Right forelimb (tissue), 1 donor: ENCODE measurements at regions not wholly inside any gene's neighbourhood (a gene's known extent, or its start where the extent isn't known, plus 50 kb on each side); places are given as distances from the start of the nearest gene placed in this dataset.
"Not testable (repeated sequence)": the region's sequence is repeated elsewhere in the genome, so short reads cannot be mapped to it uniquely, and the experiment has no call there.

Experiments used
- DNase-seq: peaks from one replicate; pipeline ENCODE4 v3.0.0-alpha.2; 2018

DNA sequence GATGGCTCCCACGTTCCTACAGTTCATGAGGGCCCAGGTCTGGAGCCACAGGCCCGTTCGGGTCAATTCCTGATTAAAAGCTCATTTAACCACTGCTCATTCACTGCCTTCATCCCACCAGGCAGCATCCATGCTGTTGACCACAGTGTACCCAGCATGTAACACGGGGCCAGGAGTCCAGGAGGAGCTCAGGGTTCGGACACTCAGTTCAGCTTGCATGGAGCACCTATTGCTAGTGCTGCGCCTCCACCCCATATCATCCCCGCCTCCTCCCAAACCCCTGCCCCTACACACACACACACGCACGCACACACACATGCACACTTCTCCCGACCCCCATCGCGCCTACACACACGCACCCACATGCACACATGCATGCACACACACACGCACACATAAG, 72.9 kb upstream of the SNTG2 start:
- DNase-seq = no peak

DNA sequence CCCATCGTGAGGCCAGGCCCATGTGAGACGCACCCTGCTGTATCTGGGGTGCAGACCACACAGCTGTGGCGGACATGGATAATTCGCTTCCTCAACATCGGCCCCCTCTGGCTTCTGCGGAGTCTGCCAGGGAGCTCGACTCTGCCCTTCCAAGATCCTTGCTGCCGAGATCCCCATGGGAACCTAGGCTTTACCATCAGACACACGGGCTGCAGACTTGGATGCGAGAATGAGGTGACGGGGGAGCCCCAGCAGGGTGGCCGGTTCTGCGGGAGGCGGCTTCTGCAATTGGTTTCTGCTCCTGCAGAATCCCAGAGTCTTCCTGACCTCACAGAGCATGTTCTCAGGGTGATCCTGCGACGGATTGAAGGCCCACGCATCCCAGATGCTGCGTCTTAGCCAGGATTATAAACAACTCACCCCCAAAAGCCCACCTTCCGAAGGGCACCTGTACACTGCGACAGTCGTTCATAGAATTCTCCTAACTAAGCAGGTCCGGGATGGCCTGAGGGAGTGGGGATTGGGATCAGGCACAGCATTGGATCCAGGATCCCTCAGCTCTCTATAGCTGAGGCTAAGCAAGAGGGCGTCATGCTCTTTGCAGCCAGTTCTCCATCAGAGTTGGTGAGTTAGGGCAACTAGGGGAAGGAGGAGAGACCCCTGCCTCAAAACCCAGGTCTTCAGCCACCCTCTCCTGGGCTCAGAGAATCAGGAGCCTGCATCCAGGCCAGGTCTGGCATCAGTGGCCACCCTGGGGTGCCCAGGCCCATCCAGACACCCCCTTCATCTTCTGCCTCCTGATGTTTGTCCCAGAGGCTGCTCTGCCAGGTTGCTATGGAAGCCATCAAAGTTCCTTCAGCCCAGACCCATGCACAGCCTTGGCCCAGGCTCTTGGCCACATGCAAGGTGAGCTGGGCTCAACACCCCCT, 74.7 kb upstream of the SNTG2 start:
- peak; percentile 15 for DNase-seq

DNA sequence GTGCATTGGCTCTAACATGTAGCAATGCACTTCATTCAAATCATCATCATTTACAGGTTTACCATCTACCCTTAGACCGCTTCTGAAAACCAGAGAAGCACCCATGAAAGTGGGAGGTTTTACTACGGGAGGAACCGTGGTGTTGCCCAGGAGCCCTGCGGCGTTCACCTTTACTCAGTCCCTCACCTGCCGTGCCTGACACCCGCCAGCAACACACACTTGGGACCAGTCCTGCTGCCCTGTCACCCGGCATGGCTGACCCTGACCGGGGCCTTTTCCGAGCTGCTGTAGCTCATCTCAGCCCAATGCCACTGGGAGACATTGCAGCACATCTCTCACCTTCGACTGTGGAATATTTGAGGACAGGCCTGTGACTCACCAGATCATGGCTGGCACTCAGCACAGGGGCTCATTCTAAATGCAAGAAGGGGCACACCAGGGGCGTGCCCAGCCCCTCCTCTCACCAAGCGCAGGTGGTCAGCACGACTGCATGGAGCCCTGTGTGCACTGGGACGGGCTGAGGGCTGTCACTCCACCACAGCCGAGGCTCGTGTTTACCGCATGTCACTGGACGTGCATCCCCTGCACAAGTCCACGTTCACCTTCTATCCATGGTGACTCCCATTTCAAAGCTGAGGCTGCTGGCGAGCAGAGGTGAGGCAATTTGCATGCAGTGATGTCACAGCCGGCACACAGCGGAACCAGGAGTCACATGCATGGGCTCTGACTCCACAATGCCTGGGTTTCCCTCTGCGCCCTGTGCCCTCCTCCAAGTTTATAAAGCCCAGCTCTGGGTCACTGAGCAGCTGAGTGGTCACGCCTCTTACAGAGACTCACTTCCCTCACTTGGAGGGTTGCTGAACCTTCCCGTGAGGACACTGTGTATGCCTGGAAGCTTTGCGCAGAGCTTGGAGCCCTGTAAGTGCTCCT, 76.7 kb upstream of the SNTG2 start:
- peak; percentile 37 for DNase-seq

DNA sequence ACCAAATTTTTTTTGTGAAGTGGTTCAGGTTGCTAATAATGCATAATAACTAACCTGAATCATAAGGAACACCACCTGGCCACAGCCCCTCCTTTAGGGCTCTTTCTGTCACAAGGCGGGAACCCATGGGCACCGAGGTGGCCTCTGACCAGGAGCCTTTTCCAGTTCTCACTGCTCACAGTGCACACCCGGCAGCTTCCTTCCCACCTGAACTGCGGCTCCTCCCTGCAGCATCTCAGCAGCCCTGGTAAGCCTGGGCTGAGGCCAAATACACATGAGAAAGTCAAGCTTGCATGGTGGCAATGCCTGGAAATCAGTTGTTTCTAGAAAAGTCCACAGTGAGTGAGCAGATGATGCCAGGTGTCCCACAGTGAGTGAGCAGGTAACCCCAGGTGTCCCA, 77.6 kb upstream of the SNTG2 start:
- DNase-seq = peak; percentile 4

DNA sequence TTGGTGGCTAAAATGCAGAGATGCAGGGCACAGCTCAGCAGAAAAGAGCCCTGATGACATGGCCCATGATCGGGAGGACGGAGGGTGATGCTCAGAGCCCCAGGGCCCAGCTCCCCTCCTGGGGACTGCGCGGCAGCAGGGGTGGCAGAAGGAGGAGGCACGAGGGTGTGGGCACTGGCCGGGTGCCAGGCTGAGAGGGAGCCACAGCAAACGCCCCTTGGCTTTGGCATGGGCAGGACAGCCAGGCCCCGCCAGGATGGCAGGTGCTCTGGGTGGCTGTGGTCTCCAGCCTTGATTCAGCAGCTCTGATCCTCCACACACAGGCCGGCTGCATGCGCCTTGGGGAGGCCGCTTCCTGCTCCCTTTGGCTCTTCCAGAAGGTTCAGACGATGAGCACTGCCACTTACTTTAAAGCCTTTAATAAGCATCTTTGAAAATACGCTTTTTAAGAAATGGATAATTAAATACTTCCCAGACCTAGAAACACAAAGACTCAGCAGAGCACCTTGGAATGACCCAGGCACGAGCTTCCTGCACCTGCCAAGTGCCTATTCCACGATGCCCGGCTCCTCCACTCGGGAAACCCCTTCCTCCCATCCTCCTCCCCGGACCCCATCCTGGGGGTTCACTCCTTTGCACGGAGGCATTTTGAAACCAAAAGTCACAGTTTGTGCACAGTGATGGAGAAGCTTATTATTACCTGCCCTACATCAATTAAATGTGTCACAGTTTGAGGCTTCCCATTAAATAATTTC, 78.5 kb upstream of the SNTG2 start:
- peak; percentile 20 for DNase-seq

DNA sequence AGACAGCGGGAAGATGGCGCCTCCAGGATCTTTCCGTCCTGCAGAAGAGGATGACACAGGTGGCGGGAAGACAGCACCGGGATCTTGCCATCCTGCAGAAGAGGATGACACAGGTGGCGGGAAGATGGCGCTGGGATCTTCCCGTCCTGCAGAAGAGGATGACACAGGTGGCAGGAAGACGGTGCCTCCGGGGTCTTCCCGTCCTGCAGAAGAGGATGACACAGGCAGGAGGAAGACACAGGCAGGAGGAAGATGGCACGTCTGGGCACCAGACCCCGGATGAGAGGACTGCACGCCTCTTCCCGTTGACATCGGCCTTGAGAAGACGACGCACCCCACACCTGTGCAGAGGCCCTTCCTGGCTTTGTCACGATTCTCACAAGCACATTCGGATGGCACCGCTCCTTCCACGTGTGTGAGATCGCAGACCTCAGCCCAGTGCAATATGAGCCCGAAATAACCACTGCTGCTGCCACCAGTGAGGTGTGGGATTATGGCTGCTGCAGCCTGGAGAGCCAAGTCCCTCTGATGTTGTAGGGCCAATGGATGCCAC, 79.4 kb upstream of the SNTG2 start:
- DNase-seq = peak; percentile 29

DNA sequence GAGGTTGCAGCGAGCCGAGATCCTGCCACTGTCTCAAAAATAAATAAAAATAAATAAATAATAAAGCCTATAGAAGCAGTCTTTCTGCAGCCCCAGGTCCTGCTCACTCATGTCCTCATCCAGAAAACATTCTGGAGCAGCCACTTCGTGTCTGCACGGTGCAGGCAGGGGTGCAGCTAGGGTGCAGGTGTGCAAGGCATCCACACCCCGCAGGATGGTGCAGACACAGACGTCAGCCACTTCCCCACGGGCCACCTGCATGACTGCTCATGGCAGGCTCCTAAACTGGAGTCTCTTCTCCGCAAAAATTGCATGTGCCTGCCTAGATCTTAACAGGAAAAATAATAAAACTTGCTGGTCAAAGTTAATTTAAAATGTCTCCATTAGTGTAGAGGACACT, 80.2 kb upstream of the SNTG2 start:
- DNase-seq = peak; percentile 4

DNA sequence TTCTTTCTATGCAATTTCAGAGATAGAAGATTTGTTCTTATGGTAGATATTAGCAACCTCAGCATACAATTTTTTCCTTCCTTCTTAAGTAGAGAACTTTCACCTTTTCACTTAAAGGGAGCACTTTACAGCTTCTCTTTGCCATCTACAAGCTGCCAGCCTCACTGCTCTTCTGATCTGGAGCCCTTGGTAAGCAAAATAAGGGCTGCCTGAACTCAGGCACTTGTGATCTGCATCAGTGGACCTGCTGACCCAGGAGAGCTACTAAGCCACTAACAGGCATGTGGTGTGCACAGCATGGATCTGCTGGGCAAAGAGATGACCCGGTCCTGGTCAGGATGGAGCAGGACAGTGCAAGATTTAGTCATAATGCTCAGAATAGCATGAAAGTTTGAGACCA, 80.8 kb upstream of the SNTG2 start:
- peak; percentile 0 for DNase-seq

DNA sequence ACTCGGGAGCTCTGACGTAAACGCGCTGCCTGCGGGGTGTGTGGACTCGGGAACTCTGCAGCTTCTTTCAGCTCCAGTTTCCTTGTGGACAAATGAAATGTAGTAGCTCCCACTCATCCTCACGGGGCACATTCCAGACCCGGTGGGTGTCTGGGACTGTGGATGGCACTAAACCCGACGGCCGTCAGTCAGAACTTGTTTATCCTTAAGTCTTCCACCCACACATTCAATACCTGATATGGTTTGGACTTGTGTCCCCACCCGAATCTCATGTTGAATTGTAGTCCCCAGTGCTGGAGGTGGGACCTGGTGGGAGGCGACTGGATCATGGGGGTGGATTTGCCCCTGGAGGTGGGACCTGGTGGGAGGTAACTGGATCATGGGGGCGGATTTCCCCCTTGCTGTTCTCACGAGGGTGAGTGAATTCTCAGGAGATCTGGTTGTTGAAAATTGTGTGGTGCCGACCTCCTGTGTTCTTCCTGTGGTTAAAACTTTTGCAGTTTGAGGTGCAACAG, 81.2 kb upstream of the SNTG2 start:
- DNase-seq = no peak

DNA sequence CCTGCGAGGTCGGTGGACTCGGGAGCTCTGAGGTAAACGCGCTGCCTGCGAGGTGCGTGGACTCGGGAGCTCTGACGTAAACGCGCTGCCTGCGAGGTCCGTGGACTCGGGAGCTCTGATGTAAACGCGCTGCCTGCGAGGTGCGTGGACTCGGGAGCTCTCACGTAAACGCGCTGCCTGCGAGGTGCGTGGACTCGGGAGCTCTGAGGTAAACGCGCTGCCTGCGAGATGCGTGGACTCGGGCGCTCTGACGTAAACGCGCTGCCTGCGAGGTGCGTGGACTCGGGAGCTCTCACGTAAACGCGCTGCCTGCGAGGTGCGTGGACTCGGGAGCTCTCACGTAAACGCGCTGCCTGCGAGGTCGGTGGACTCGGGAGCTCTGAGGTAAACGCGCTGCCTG, 81.8 kb upstream of the SNTG2 start:
- not testable (repeated sequence) for DNase-seq

DNA sequence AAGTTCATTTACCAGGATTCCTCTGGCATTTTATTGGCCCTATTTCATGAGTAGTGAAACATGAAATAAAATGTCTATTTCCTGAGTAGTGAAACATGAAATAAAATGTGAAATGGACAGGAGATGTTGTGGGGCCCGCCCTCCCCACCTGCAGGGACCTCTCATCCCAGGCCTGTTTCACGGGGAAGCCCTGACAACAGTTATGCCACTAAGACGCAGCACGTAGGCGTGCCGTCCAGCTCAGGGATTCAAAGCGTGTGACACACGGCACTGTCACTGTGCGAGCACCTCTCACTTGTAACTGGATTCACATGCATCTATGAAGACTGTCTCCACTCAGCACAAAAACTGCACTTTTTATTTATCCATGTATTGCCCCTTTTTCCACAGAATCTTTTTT, 83.4 kb upstream of the SNTG2 start:
- DNase-seq = peak; percentile 17

DNA sequence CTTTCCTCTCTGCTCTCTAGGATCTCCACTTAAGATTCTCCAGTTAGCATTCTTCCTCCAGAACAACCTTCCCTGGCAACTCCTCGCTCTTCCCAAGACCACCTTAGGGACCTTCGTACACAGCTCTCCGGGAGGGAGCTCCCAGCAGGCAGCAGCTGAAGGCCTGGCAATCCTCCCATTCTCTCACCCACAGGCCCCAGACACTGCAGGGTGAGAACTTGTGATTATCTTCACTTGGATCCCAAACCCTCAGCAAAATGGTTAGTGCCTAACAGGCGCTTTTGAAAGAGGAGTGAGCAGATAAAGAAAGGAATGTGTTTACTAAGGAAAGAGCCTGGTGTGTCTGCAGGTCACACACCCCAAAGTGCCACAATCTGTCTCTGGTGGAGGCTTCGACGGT, 83.8 kb upstream of the SNTG2 start:
- DNase-seq = peak; percentile 19

DNA sequence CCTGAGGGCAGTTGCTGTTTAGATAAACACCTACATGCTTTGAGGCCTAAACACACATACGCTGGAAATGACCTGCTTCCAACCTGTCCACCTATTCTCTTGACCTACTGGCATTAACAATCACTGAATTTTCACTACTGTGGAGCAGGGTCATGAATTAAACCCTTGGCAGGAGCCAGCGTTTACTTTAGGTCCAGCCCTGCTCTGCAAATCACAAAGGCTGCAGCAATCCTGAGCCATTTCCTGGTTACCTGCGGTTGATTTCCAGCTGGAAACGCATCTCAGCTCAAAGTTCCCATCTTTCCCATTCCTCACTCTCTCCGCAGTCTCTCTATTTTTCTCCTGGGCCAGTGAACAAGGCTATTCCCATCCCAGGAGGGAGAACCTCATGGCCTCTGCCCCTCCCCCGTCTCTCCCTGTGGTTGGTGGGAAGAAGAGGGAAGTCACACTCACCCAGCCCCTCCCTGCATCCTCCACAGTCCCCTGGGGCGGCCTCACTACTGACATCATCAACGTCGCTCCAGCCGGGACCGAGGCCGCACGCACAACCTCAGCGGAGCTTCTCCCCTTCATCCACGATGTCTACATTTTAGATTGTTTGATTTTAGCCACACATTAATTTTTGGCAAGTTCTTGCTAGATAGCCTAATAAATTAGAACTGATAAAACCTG, 84.5 kb upstream of the SNTG2 start:
- DNase-seq = peak; percentile 25

DNA sequence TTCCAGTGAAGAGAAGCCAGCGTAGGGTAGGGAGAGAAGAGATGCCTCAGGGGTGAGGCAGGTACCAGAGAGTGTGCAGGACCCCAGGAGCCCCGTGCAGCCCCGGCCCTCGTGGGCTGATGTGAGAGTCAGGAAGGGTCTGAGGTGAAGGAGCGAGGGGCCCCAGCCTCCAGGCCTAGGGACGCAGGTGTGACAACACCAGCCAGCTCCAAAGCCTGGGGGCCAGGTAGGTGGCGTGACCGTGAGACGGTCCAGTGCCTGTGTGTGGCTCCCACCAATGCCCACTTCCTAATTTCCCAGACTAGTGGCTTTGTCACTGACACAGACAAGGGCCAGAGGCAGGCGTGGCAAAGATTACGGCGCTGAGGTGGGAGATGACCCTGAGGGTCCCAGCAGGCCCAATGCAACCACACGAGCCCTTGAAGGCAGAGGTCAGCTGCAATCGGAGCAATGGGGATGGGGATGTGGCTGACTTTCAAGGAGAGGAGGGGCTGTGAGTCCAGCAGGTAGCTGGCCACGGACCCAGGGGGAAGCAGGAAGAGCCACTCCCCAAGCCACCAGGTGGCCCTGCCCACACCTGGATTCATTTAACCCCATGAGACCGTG, 86.0 kb upstream of the SNTG2 start:
- DNase-seq = peak; percentile 20

DNA sequence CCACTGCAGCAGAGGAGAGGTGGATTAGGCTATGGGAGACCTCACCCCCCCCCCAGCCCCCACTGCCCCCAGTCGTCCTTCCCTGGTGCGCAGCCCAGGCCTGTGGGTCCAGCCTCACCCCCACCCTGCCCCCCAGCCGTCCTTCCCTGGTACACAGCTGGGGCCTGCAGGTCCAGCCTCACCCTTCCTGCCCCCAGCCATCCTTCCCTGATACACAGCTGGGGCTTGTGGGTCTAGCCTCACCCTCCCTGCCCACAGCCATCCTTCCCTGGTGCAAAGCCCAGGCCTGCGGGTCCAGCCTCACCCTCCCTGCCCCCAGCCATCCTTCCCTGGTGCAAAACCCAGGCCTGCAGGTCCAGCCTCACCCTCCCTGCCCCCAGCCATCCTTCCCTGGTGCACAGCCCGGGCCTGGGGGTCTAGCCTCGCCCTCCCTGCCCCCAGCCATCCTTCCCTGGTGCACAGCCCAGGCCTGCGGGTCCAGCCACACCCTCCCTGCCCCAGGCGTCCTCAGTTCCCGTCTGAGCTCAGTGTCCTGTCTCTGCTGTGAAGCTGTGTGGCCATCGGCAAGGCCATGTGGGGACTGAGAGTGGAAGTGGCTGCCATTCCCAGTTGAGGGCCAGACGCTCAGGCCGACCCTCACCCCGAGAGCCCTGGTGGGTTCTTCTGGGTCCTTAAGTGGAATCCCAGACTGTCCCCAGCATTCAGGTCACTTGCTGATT, 86.8 kb upstream of the SNTG2 start:
- peak; percentile 31 for DNase-seq

DNA sequence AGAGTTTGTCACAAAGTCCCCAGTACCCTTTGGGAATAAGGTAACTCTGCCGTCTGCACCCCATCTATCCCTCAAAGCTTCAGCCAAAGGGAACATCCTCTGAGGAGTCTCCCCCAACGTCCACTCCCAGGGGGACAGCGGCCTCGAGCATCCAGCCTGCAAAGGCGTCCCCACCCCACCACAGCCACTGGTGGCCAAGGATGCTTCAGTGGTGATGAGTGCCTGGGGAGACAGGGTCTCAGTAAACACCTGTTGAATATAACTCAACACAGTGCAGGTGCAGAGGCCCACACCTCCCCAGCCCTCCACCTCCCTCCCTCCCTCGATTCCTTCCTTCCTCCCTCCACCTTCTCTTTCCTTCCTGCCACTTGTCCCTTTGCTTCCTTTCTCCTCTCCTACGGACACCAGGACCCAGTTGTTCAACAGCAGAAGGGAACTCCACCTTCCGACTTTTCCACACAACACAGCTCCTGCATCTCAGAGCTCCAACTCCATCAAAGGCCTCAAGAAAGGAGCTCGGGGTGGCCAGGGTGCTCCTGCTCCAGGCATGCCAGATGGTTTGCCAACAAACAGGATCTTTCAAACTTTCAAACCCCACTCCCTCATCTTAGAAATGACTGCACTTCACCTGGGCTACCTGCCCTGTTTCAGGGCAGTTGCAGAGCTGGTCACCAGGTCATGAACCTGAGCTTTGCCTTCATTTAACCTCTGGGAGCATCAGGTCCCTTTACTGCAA, 87.8 kb upstream of the SNTG2 start:
- peak; percentile 36 for DNase-seq

DNA sequence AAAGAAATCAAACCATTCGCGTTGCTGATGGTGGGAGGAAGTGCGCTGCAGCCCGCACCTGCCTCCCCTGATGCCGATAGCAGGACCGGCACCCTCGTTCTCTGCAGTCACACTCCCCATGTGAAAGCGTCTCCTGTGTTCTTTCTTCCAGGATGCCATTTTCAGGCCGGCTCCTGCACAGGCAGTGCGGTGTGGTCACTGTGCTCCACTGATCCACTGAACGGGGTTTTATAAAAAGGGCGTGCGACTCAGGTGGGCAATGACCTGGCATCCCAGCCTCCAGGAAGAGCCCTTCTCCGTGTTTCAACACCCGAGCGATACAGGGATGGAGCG, 88.3 kb upstream of the SNTG2 start:
- DNase-seq = peak; percentile 40

DNA sequence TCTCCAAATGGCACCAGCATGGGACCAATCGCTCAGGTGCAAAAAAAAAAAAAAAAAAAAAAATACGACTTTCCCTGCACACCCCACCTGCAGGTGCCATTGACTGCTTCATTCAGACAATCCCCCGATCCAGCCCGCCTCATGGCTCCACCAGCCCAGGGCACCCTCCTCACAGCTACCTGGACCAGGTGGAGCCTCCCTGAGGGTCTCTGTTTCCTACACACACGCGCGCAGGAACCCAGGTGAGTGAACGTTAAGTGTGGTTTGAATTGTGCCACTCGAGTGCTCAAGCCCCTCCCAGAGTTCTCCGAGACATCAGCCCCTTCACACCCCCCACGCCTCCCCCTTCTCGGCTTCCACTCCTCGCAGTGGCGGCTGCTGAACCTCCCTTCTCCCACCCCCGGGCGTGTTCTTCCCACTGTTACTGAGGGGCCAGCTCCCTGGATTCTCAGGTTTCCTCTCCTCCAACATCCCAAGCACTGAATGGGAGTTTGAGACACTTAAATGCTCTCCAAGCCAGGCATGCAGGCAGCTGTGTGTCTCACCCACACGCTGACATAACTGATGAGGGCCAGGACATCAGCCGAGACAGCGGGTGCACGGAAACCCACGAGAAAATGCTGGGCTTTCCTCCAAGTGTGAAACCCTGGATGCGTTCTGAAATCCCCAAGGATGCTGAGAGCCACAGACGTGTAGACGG, 88.8 kb upstream of the SNTG2 start:
- no peak for DNase-seq

DNA sequence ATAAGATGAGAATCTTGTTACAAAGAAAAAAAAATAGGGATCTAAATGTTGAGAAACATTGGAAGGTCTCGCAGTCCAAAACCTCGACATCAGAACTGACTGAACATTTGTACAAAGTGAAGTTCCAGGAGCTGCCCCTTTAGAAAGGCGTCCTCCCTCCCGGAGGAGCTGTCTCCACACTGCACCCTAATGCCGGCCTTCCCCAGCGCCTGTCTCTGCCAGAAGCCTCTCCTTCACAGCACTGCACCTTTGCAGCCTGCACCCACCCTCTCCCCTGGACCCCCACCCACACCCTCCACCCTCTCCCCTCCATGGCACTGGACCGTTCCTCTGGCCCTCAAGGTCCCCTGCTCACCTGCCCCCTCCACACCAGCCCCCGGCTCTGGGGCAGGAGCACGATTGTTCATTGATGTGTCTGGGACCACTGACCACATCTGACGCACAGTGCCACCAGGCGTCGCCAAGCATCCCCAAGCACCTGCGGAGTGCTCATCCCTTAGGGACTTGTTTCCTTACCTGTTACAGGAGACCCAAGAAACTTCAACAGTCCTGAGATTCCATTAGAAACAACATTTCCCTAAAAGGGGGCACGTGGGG, 90.3 kb upstream of the SNTG2 start:
- peak; percentile 35 for DNase-seq
